GM12878 (cell line): ENCODE measurements at regions not wholly inside any gene's neighbourhood (a gene's known extent, or its start where the extent isn't known, plus 50 kb on each side); places are given as distances from the start of the nearest gene placed in this dataset.

Experiments used
- BHLHE40 ChIP-seq, 2 experiments: fragments of 450-650 bp in 1 of 2; IDR thresholded peaks; 2 replicates each; pipeline ENCODE4 v1.6.1; 2011 to 2017; ENCODE audit warnings: low read depth in 2 of 2, borderline replicate concordance in 1 of 2, improper control_type of control experiment in 1 of 2, low read length in 1 of 2, mild to moderate bottlenecking in 1 of 2
- BRCA1 ChIP-seq: IDR thresholded peaks from 2 replicates; pipeline ENCODE4 v1.6.1; 2011; ENCODE audit warnings: low read depth, low read length, improper control_type of control experiment
- CREB1 ChIP-seq: IDR thresholded peaks from 2 replicates; pipeline ENCODE4 v1.6.1; 2012; ENCODE audit warnings: low read depth, mild to moderate bottlenecking, inconsistent platforms
- EED ChIP-seq: sonication (generic); IDR thresholded peaks from 2 replicates; pipeline ENCODE4 v1.6.1; 2016; ENCODE audit warnings: antibody characterized with exemption, low read depth
- EP300 ChIP-seq, 2 experiments: fragments of 150-350 bp in 1 of 2; IDR thresholded peaks; 2 replicates each; pipeline ENCODE4 v1.6.1; 2011 to 2012; ENCODE audit warnings: low read depth in 2 of 2, low read length in 2 of 2, borderline replicate concordance in 1 of 2, improper control_type of control experiment in 1 of 2, inconsistent platforms in 1 of 2; ENCODE audit not compliant: control insufficient read depth in 1 of 2
- ESRRA ChIP-seq: IDR thresholded peaks from 2 replicates; pipeline ENCODE4 v1.6.1; 2012; ENCODE audit warnings: mild to moderate bottlenecking, low read length, improper control_type of control experiment
- GABPA ChIP-seq: IDR thresholded peaks from 2 replicates; pipeline ENCODE4 v1.6.1; 2014; ENCODE audit warnings: antibody characterized with exemption, low read depth, mild to moderate bottlenecking, inconsistent platforms
- GATAD2B ChIP-seq: fragments of 450-650 bp; conservative IDR thresholded peaks from 2 replicates; pipeline ENCODE4 v1.6.1; 2017; ENCODE audit warnings: low read depth, mild to moderate bottlenecking, moderate library complexity
- HCFC1 ChIP-seq: fragments of 150-350 bp; IDR thresholded peaks from 2 replicates; pipeline ENCODE4 v1.6.1; 2014; ENCODE audit warnings: low read length
- JUNB ChIP-seq: IDR thresholded peaks from 2 replicates; pipeline ENCODE4 v1.6.1; 2016; ENCODE audit warnings: antibody characterized with exemption, mild to moderate bottlenecking
- LARP7 ChIP-seq: fragments of 450-650 bp; IDR thresholded peaks from 2 replicates; pipeline ENCODE4 v1.6.1; 2017; ENCODE audit warnings: mild to moderate bottlenecking
- MTA3 ChIP-seq: IDR thresholded peaks from 2 replicates; pipeline ENCODE4 v1.6.1; 2012; ENCODE audit warnings: low read length, inconsistent platforms, borderline replicate concordance
- MYB ChIP-seq: fragments of 150-350 bp; IDR thresholded peaks from 2 replicates; pipeline ENCODE4 v1.6.1; 2014; ENCODE audit warnings: mild to moderate bottlenecking, low read depth, low read length, borderline replicate concordance
- PAX8 ChIP-seq: fragments of 450-650 bp; IDR thresholded peaks from 2 replicates; pipeline ENCODE4 v1.6.1; 2017; ENCODE audit warnings: mild to moderate bottlenecking, moderate library complexity
- RAD51 ChIP-seq: fragments of 450-650 bp; IDR thresholded peaks from 2 replicates; pipeline ENCODE4 v1.6.1; 2016; ENCODE audit warnings: moderate library complexity, mild to moderate bottlenecking, inconsistent platforms
- RUNX3 ChIP-seq: IDR thresholded peaks from 2 replicates; pipeline ENCODE4 v1.6.1; 2012; ENCODE audit warnings: low read length, inconsistent platforms
- SPI1 ChIP-seq: IDR thresholded peaks from 2 replicates; pipeline ENCODE4 v1.6.1; 2011; ENCODE audit warnings: low read depth, mild to moderate bottlenecking, low read length, moderate library complexity, borderline replicate concordance; ENCODE audit not compliant: insufficient read depth
- TF ChIP-seq, protein P1 (sequence below): fragments of 450-650 bp; IDR thresholded peaks from 2 replicates; pipeline ENCODE4 v1.6.1; 2014; ENCODE audit warnings: mild to moderate bottlenecking
- TF ChIP-seq, protein P2 (sequence below): fragments of 450-650 bp; IDR thresholded peaks from 2 replicates; pipeline ENCODE4 v1.6.1; 2018; ENCODE audit warnings: mild to moderate bottlenecking, low read depth, moderate library complexity; ENCODE audit not compliant: partially characterized antibody
- TF ChIP-seq, protein P3 (sequence below): fragments of 450-650 bp; IDR thresholded peaks from 2 replicates; pipeline ENCODE4 v1.6.1; 2017; ENCODE audit warnings: low read depth, mild to moderate bottlenecking, moderate library complexity
- TF ChIP-seq, protein P4 (sequence below): IDR thresholded peaks from 2 replicates; pipeline ENCODE4 v1.6.1; 2012; ENCODE audit warnings: low read length, inconsistent platforms
- TF ChIP-seq, protein P5 (sequence below): IDR thresholded peaks from 2 replicates; pipeline ENCODE4 v1.6.1; 2012; ENCODE audit warnings: low read depth, low read length, improper control_type of control experiment

DNA sequence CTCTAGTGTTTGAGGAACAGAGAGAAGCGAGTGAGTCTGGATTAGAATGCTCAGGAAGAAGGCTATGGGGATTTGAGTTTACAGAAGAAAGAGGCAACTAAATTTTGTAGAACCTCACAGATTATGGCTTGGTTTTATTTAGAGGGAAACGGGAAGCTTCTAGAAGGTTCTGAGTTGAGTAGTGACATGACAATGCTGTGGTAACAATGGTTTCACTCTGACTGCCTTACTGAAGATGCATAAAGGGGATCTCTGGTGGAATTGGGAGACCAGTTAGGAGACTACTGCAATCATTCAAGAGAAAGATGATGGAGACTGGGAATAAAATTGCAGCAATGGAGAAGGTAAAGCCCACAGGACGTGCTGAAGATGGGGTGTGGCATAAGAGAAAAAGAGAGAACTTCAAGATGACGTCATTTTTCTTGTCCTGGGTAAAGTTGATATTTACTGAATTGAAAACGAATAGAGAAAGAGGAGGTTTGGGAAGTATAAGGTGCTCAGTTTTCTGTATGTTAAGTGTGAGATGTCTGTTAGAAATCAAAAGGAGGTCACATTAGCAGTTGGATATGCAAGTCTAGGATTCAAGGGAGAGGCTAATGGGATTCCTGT is 710.1 kb upstream of the NRSN1 start (continued):
- TF ChIP-seq BRCA1 (no peak), CREB1 (0 out of 2 replicates have a peak, but pooled peaks have one; percentile 14), RUNX3 (peak; percentile 94), PAX8 (no peak), EP300 (IDR thresholded peaks at IDR 0.05; ENCODE audit: borderline replicate concordance in 1 of 2, control insufficient read depth in 1 of 2, low read depth in 2 of 2, low read length in 2 of 2) (peak in 1 of 2 experiments; percentile 41; a peak in 2 of 4 replicates), GATAD2B (no peak), SPI1 (peak; percentile 13; the same call in 1 of the 2 replicates), MTA3 (0 out of 2 replicates have a peak, but pooled peaks have one; percentile 51), JUNB (peak; percentile 85), MYB (no peak), RAD51 (no peak), HCFC1 (no peak), LARP7 (no peak), GABPA (no peak), BHLHE40 (IDR thresholded peaks at IDR 0.05; ENCODE audit: borderline replicate concordance in 1 of 2, low read depth in 2 of 2, low read length in 1 of 2) (no peak), ESRRA (no peak), EED (peak; percentile 93)
- TF ChIP-seq, protein P1, sequence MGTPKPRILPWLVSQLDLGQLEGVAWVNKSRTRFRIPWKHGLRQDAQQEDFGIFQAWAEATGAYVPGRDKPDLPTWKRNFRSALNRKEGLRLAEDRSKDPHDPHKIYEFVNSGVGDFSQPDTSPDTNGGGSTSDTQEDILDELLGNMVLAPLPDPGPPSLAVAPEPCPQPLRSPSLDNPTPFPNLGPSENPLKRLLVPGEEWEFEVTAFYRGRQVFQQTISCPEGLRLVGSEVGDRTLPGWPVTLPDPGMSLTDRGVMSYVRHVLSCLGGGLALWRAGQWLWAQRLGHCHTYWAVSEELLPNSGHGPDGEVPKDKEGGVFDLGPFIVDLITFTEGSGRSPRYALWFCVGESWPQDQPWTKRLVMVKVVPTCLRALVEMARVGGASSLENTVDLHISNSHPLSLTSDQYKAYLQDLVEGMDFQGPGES: no peak
- TF ChIP-seq, protein P2, sequence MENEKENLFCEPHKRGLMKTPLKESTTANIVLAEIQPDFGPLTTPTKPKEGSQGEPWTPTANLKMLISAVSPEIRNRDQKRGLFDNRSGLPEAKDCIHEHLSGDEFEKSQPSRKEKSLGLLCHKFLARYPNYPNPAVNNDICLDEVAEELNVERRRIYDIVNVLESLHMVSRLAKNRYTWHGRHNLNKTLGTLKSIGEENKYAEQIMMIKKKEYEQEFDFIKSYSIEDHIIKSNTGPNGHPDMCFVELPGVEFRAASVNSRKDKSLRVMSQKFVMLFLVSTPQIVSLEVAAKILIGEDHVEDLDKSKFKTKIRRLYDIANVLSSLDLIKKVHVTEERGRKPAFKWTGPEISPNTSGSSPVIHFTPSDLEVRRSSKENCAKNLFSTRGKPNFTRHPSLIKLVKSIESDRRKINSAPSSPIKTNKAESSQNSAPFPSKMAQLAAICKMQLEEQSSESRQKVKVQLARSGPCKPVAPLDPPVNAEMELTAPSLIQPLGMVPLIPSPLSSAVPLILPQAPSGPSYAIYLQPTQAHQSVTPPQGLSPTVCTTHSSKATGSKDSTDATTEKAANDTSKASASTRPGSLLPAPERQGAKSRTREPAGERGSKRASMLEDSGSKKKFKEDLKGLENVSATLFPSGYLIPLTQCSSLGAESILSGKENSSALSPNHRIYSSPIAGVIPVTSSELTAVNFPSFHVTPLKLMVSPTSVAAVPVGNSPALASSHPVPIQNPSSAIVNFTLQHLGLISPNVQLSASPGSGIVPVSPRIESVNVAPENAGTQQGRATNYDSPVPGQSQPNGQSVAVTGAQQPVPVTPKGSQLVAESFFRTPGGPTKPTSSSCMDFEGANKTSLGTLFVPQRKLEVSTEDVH: no peak
- TF ChIP-seq, protein P3, sequence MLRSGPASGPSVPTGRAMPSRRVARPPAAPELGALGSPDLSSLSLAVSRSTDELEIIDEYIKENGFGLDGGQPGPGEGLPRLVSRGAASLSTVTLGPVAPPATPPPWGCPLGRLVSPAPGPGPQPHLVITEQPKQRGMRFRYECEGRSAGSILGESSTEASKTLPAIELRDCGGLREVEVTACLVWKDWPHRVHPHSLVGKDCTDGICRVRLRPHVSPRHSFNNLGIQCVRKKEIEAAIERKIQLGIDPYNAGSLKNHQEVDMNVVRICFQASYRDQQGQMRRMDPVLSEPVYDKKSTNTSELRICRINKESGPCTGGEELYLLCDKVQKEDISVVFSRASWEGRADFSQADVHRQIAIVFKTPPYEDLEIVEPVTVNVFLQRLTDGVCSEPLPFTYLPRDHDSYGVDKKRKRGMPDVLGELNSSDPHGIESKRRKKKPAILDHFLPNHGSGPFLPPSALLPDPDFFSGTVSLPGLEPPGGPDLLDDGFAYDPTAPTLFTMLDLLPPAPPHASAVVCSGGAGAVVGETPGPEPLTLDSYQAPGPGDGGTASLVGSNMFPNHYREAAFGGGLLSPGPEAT: peak; percentile 23; the same call in 1 of the 2 replicates
- TF ChIP-seq, protein P4, sequence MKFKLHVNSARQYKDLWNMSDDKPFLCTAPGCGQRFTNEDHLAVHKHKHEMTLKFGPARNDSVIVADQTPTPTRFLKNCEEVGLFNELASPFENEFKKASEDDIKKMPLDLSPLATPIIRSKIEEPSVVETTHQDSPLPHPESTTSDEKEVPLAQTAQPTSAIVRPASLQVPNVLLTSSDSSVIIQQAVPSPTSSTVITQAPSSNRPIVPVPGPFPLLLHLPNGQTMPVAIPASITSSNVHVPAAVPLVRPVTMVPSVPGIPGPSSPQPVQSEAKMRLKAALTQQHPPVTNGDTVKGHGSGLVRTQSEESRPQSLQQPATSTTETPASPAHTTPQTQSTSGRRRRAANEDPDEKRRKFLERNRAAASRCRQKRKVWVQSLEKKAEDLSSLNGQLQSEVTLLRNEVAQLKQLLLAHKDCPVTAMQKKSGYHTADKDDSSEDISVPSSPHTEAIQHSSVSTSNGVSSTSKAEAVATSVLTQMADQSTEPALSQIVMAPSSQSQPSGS: peak; percentile 27; the same call in 1 of the 2 replicates
- TF ChIP-seq, protein P5, sequence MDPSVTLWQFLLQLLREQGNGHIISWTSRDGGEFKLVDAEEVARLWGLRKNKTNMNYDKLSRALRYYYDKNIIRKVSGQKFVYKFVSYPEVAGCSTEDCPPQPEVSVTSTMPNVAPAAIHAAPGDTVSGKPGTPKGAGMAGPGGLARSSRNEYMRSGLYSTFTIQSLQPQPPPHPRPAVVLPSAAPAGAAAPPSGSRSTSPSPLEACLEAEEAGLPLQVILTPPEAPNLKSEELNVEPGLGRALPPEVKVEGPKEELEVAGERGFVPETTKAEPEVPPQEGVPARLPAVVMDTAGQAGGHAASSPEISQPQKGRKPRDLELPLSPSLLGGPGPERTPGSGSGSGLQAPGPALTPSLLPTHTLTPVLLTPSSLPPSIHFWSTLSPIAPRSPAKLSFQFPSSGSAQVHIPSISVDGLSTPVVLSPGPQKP: no peak
